ENCODE measurements at regions not wholly inside any gene's neighbourhood (a gene's known extent, or its start where the extent isn't known, plus 50 kb on each side); places are given as distances from the start of the nearest gene placed in this dataset.

- Histone ChIP-seq H3K79me2 (ENCODE audit: insufficient read depth) (peaks cover 1% of the 10 kb centered on the region; the same call in 1 of the 2 replicates), H3K4me3 (ENCODE audit: low read depth in 2 of 2, low read length in 1 of 2) (no peak overlapping the region), H2AFZ (ENCODE audit: low read depth) (no peak overlapping the region), H3K27me3 (ENCODE audit: insufficient read depth) (no peaks in the 10 kb centered on the region), H3K27ac (ENCODE audit: low read depth in 2 of 2, low read length in 1 of 2) (no peak overlapping the region), H3K9me3 (no peaks in the 10 kb centered on the region), H3K9me2 (no peaks in the 10 kb centered on the region), H3K4me2 (no peak overlapping the region), H3K4me1 (ENCODE audit: control insufficient read depth in 1 of 2, insufficient read depth in 2 of 2, low read depth in 1 of 2, low read length in 1 of 2) (no peaks in the 10 kb centered on the region), H3F3A (replicated peaks; ENCODE audit: insufficient read depth) (no peaks in the 10 kb centered on the region), H4K20me1 (ENCODE audit: insufficient read depth) (peaks cover 6% of the 10 kb centered on the region; the same call in 1 of the 2 replicates), H3K36me3 (replicated peaks in 1 of 2; ENCODE audit: control insufficient read depth in 1 of 2, insufficient read depth in 2 of 2, low read length in 1 of 2) (peaks cover 0 to 4% of the 10 kb centered on the region in 2 experiments), H3K9ac (no peak overlapping the region)
- CTCF ChIA-PET, result interaction anchor here (1.2 kb wide), 1 partner anchor 15 kb away, joined by 3 read pairs; no protein-coding TSS in a partner anchor
- POLR2A ChIA-PET, result no interaction called here
- no peak for TF ChIP-seq RCOR1 (IDR thresholded peaks at IDR 0.05; ENCODE audit: low read length)
- TF ChIP-seq YY1 (IDR thresholded peaks at IDR 0.05; ENCODE audit: low read depth), result no peak
- TF ChIP-seq FOSL2 (IDR thresholded peaks at IDR 0.05; ENCODE audit: borderline replicate concordance, low read depth), result no peak
- TF ChIP-seq, protein P1, sequence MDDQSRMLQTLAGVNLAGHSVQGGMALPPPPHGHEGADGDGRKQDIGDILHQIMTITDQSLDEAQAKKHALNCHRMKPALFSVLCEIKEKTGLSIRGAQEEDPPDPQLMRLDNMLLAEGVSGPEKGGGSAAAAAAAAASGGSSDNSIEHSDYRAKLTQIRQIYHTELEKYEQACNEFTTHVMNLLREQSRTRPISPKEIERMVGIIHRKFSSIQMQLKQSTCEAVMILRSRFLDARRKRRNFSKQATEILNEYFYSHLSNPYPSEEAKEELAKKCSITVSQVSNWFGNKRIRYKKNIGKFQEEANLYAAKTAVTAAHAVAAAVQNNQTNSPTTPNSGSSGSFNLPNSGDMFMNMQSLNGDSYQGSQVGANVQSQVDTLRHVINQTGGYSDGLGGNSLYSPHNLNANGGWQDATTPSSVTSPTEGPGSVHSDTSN (IDR thresholded peaks at IDR 0.05), result no peak
- TF ChIP-seq FOXM1 (IDR thresholded peaks at IDR 0.05; ENCODE audit: low read depth), result no peak
- TF ChIP-seq TAF1 (IDR thresholded peaks at IDR 0.05; ENCODE audit: borderline replicate concordance, low read depth, low read length), result no peak
- no peak for TF ChIP-seq POLR2AphosphoS5 (IDR thresholded peaks at IDR 0.05; ENCODE audit: low read depth, low read length)
- TF ChIP-seq TCF12 (IDR thresholded peaks at IDR 0.05), result no peak
- TF ChIP-seq, protein P2, sequence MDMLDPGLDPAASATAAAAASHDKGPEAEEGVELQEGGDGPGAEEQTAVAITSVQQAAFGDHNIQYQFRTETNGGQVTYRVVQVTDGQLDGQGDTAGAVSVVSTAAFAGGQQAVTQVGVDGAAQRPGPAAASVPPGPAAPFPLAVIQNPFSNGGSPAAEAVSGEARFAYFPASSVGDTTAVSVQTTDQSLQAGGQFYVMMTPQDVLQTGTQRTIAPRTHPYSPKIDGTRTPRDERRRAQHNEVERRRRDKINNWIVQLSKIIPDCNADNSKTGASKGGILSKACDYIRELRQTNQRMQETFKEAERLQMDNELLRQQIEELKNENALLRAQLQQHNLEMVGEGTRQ (IDR thresholded peaks at IDR 0.05; ENCODE audit: borderline replicate concordance, low read depth, low read length), result no peak
- TF ChIP-seq EZH2phosphoT487 (IDR thresholded peaks at IDR 0.05; ENCODE audit: borderline replicate concordance, low read depth), result no peak
- no peak for TF ChIP-seq MXI1 (IDR thresholded peaks at IDR 0.05; ENCODE audit: low read depth, low read length)
- TF ChIP-seq EP300 (IDR thresholded peaks at IDR 0.05; ENCODE audit: borderline replicate concordance in 1 of 2, low read depth in 1 of 2, low read length in 1 of 2), result no peak
- no peak for TF ChIP-seq GATA2 (CRISPR knock-in tag; IDR thresholded peaks at IDR 0.05)
- TF ChIP-seq CHD2 (IDR thresholded peaks at IDR 0.05; ENCODE audit: low read length, partially characterized antibody), result no peak
- TF ChIP-seq RFX5 (IDR thresholded peaks at IDR 0.05; ENCODE audit: low read length), result no peak
- no peak for TF ChIP-seq NFIC (IDR thresholded peaks at IDR 0.05; ENCODE audit: borderline replicate concordance)
- TF ChIP-seq MAX (IDR thresholded peaks at IDR 0.05; ENCODE audit: low read depth), result no peak
- no peak for TF ChIP-seq GABPA (IDR thresholded peaks at IDR 0.05; ENCODE audit: low read depth)
- TF ChIP-seq NRF1 (IDR thresholded peaks at IDR 0.05; ENCODE audit: low read depth, low read length), result no peak
- DNase-seq, result no peak
Observed at GRCh38 chr7:112864380-112864779, 74.2 kb upstream of the TMEM168 start.

Data from SK-N-SH (cell line).